ENCODE measurements at regions not wholly inside any gene's neighbourhood (a gene's known extent, or its start where the extent isn't known, plus 50 kb on each side); places are given as distances from the start of the nearest gene placed in this dataset.
"Not testable (repeated sequence)": the region's sequence is repeated elsewhere in the genome, so short reads cannot be mapped to it uniquely, and the experiment has no call there.

DNA sequence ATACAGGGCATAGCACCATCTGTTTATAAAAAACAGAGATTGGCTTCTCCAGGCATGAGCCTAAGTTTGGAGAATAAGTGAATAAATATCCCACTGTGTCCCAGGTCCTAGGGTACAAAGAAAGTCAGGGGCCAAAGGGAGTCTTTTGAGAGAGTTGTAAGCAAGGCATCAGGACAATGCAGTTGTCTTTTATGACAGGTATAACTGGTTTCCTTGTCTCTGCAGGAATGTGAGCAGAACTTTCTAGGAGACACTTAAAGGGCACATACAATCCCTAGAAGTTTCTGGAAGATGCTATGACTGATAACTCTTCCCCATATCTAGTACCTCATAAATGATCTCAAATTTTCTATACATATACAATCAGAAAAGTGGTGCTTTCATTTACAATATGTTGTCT, 245.6 kb upstream of the RGMB start:
- H3K9ac ChIP-seq (ENCODE audit: low read depth, low read length): no peak overlapping the region
- H3K27me3 ChIP-seq (ENCODE audit: insufficient read depth, low read length): no peaks in the 10 kb centered on the region
- H3K9me3 ChIP-seq (ENCODE audit: insufficient read depth, low read depth, low read length): no peaks in the 10 kb centered on the region
- no peak overlapping the region for H3K4me3 ChIP-seq (ENCODE audit: low read length)
- no peak overlapping the region for H3K27ac ChIP-seq (ENCODE audit: low read length)
- H3K4me1 ChIP-seq (ENCODE audit: insufficient read depth, low read length): no peaks in the 10 kb centered on the region
- H3K36me3 ChIP-seq (ENCODE audit: insufficient read depth, low read depth, low read length): no peaks in the 10 kb centered on the region

DNA sequence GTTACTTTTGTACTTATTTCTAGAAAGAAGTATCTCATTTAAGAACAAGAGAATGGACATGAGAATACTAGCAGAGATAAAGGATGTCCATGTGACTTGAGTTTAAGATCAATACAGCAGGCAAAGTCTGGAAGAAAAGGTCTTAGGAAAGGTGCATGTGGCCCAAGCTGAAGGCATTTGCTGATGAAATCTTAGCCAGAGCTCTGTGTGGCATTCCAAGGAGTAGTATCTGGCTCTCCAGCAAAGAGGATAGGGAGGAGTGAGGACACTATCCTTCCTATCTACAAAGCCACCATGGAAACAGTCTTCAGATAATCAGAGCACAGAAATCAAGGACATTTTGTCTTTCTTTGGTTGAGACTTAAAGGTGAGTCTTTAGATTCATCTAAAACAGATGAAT, 244.1 kb upstream of the RGMB start:
- no peaks in the 10 kb centered on the region for H3K27me3 ChIP-seq (ENCODE audit: insufficient read depth, low read length)
- no peaks in the 10 kb centered on the region for H3K9me3 ChIP-seq (ENCODE audit: insufficient read depth, low read depth, low read length)
- no peak overlapping the region for H3K4me3 ChIP-seq (ENCODE audit: low read length)
- no peak overlapping the region for H3K9ac ChIP-seq (ENCODE audit: low read depth, low read length)
- no peaks in the 10 kb centered on the region for H3K36me3 ChIP-seq (ENCODE audit: insufficient read depth, low read depth, low read length)
- H3K27ac ChIP-seq (ENCODE audit: low read length): no peak overlapping the region
- no peaks in the 10 kb centered on the region for H3K4me1 ChIP-seq (ENCODE audit: insufficient read depth, low read length)

GRCh38 chr5:98530224-98530623, 243.2 kb upstream of the RGMB start:
- Histone ChIP-seq H3K4me1 (ENCODE audit: insufficient read depth, low read length) (no peaks in the 10 kb centered on the region), H3K9ac (ENCODE audit: low read depth, low read length) (no peak overlapping the region)

GRCh38 chr5:98535901-98536300, 237.6 kb upstream of the RGMB start:
- Histone ChIP-seq H3K27me3 (ENCODE audit: insufficient read depth, low read length) (no peaks in the 10 kb centered on the region), H3K27ac (ENCODE audit: low read length) (no peak overlapping the region), H3K4me1 (ENCODE audit: insufficient read depth, low read length) (peaks cover 2% of the 10 kb centered on the region; the same call in 1 of the 2 replicates), H3K4me3 (ENCODE audit: low read length) (no peak overlapping the region), H3K9me3 (ENCODE audit: insufficient read depth, low read depth, low read length) (no peaks in the 10 kb centered on the region), H3K9ac (ENCODE audit: low read depth, low read length) (no peak overlapping the region), H3K36me3 (ENCODE audit: insufficient read depth, low read depth, low read length) (no peaks in the 10 kb centered on the region)

More at GRCh38 chr5:98530224-98530623, 243.2 kb upstream of the RGMB start:
- Histone ChIP-seq H3K27me3 (ENCODE audit: insufficient read depth, low read length) (no peaks in the 10 kb centered on the region), H3K4me3 (ENCODE audit: low read length) (no peak overlapping the region), H3K9me3 (ENCODE audit: insufficient read depth, low read depth, low read length) (no peaks in the 10 kb centered on the region), H3K36me3 (ENCODE audit: insufficient read depth, low read depth, low read length) (no peaks in the 10 kb centered on the region), H3K27ac (ENCODE audit: low read length) (no peak overlapping the region)

DNA sequence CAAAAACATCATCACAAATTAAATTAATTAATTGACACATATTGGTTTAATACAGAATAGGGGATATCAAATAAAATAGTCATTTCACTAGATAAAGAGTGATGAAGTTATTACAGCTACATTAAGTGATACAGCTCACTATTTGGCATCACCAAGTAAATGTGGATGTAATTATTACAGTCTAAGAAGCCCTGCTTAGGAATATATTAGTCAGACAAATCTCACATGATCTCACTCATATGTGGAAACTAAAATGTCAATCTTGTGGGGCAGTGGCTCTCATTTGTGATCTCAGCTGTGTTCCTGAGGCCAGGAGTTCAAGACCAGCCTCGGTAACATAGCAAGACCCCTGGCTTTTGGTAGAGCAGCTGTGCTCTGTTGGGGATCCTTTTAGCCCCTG, 233.4 kb upstream of the RGMB start:
- no peak overlapping the region for H3K27ac ChIP-seq (ENCODE audit: low read length)
- H3K36me3 ChIP-seq (ENCODE audit: insufficient read depth, low read depth, low read length): no peaks in the 10 kb centered on the region
- no peaks in the 10 kb centered on the region for H3K27me3 ChIP-seq (ENCODE audit: insufficient read depth, low read length)
- no peak overlapping the region for H3K9ac ChIP-seq (ENCODE audit: low read depth, low read length)
- no peak overlapping the region for H3K4me3 ChIP-seq (ENCODE audit: low read length)
- H3K4me1 ChIP-seq (ENCODE audit: insufficient read depth, low read length): peaks cover 2% of the 10 kb centered on the region; the same call in 1 of the 2 replicates
- H3K9me3 ChIP-seq (ENCODE audit: insufficient read depth, low read depth, low read length): peaks cover 14% of the 10 kb centered on the region; the same call in 1 of the 2 replicates

DNA sequence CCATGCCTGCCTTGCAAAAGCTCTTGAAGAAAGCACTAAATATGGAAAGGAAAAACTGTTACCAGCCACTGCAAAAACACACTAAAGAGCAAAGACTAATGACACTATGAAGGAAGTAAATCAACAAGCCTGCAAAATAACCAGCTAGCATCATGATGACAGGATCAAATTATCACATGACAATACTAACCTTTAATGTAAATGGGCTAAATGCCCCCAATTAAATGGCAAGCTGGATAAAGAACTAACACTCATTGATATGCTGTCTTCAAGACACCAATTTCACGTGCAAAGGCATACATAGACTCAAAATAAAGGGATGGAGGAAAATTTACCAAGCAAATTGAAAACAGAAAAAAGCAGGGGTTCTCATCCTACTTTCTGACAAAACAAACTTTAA, 231.8 kb upstream of the RGMB start:
- H3K27ac ChIP-seq (ENCODE audit: low read length): no peak overlapping the region
- no peaks in the 10 kb centered on the region for H3K27me3 ChIP-seq (ENCODE audit: insufficient read depth, low read length)
- no peak overlapping the region for H3K4me3 ChIP-seq (ENCODE audit: low read length)
- no peaks in the 10 kb centered on the region; the same call in 1 of the 2 replicates for H3K4me1 ChIP-seq (ENCODE audit: insufficient read depth, low read length)
- peaks cover 14% of the 10 kb centered on the region; the same call in 1 of the 2 replicates for H3K9me3 ChIP-seq (ENCODE audit: insufficient read depth, low read depth, low read length)
- H3K36me3 ChIP-seq (ENCODE audit: insufficient read depth, low read depth, low read length): no peaks in the 10 kb centered on the region
- no peak overlapping the region for H3K9ac ChIP-seq (ENCODE audit: low read depth, low read length)

GRCh38 chr5:98543490-98543889, 230.0 kb upstream of the RGMB start:
- Histone ChIP-seq H3K9me3 (ENCODE audit: insufficient read depth, low read depth, low read length) (peaks cover 14% of the 10 kb centered on the region; the same call in 1 of the 2 replicates), H3K9ac (ENCODE audit: low read depth, low read length) (no peak overlapping the region), H3K4me3 (ENCODE audit: low read length) (no peak overlapping the region), H3K27ac (ENCODE audit: low read length) (no peak overlapping the region), H3K36me3 (ENCODE audit: insufficient read depth, low read depth, low read length) (no peaks in the 10 kb centered on the region), H3K27me3 (ENCODE audit: insufficient read depth, low read length) (no peaks in the 10 kb centered on the region), H3K4me1 (ENCODE audit: insufficient read depth, low read length) (no peaks in the 10 kb centered on the region)

- H3K9ac ChIP-seq (ENCODE audit: low read depth, low read length); H3K9me3 ChIP-seq (ENCODE audit: insufficient read depth, low read depth, low read length); H3K27me3 ChIP-seq (ENCODE audit: insufficient read depth, low read length); H3K36me3 ChIP-seq (ENCODE audit: insufficient read depth, low read depth, low read length); H3K4me1 ChIP-seq (ENCODE audit: insufficient read depth, low read length); H3K4me3 ChIP-seq (ENCODE audit: low read length); H3K27ac ChIP-seq (ENCODE audit: low read length): not testable (repeated sequence)
Measured at GRCh38 chr5:98546924-98547323, 226.5 kb upstream of the RGMB start.

GRCh38 chr5:98556712-98557111, 216.8 kb upstream of the RGMB start:
- no peaks in the 10 kb centered on the region for H3K27me3 ChIP-seq (ENCODE audit: insufficient read depth, low read length)
- H3K4me1 ChIP-seq (ENCODE audit: insufficient read depth, low read length): no peaks in the 10 kb centered on the region
- H3K36me3 ChIP-seq (ENCODE audit: insufficient read depth, low read depth, low read length): no peaks in the 10 kb centered on the region
- H3K9ac ChIP-seq (ENCODE audit: low read depth, low read length): no peak overlapping the region
- H3K27ac ChIP-seq (ENCODE audit: low read length): no peak overlapping the region
- H3K4me3 ChIP-seq (ENCODE audit: low read length): no peak overlapping the region
- H3K9me3 ChIP-seq (ENCODE audit: insufficient read depth, low read depth, low read length): no peaks in the 10 kb centered on the region

DNA sequence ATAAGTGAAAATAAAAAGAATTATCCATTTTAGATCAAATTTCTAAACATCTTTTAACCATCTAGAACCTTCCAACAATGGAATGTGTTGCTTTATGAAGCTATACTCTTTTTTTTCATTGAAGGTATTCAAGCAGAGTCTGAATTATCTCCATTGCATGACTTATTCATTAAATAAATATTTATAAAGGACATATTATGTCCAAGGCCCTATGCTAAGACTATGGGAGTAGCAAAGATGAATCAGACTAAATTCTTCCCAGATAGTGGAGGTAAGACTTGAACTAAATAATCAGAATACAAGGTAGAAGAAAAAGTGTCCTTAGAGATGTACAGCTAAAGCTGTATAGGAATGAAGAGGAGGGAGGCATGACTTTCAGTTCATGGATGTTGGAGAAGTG, 215.5 kb upstream of the RGMB start:
- Histone ChIP-seq H3K4me3 (ENCODE audit: low read length) (no peak overlapping the region), H3K9ac (ENCODE audit: low read depth, low read length) (no peak overlapping the region), H3K27me3 (ENCODE audit: insufficient read depth, low read length) (no peaks in the 10 kb centered on the region), H3K36me3 (ENCODE audit: insufficient read depth, low read depth, low read length) (no peaks in the 10 kb centered on the region), H3K27ac (ENCODE audit: low read length) (no peak overlapping the region), H3K9me3 (ENCODE audit: insufficient read depth, low read depth, low read length) (no peaks in the 10 kb centered on the region), H3K4me1 (ENCODE audit: insufficient read depth, low read length) (peaks cover 5% of the 10 kb centered on the region; the same call in 1 of the 2 replicates)

- no peak overlapping the region for H3K9ac ChIP-seq (ENCODE audit: low read depth, low read length)
- H3K9me3 ChIP-seq (ENCODE audit: insufficient read depth, low read depth, low read length): no peaks in the 10 kb centered on the region
- H3K4me3 ChIP-seq (ENCODE audit: low read length): no peak overlapping the region
- H3K27ac ChIP-seq (ENCODE audit: low read length): no peak overlapping the region
- no peaks in the 10 kb centered on the region for H3K36me3 ChIP-seq (ENCODE audit: insufficient read depth, low read depth, low read length)
- H3K27me3 ChIP-seq (ENCODE audit: insufficient read depth, low read length): no peaks in the 10 kb centered on the region
- peaks cover 7% of the 10 kb centered on the region; the same call in 1 of the 2 replicates for H3K4me1 ChIP-seq (ENCODE audit: insufficient read depth, low read length)
Measured at GRCh38 chr5:98563885-98564653, 209.4 kb upstream of the RGMB start.

- H3K4me1 ChIP-seq (ENCODE audit: insufficient read depth, low read length): peaks cover 7% of the 10 kb centered on the region; the same call in 1 of the 2 replicates
- no peak overlapping the region for H3K27ac ChIP-seq (ENCODE audit: low read length)
Measured at GRCh38 chr5:98564836-98565235, 208.6 kb upstream of the RGMB start.

More at GRCh38 chr5:98564836-98565235, 208.6 kb upstream of the RGMB start:
- H3K9ac ChIP-seq (ENCODE audit: low read depth, low read length): no peak overlapping the region
- no peak overlapping the region for H3K4me3 ChIP-seq (ENCODE audit: low read length)
- H3K27me3 ChIP-seq (ENCODE audit: insufficient read depth, low read length): no peaks in the 10 kb centered on the region
- no peaks in the 10 kb centered on the region for H3K36me3 ChIP-seq (ENCODE audit: insufficient read depth, low read depth, low read length)
- H3K9me3 ChIP-seq (ENCODE audit: insufficient read depth, low read depth, low read length): no peaks in the 10 kb centered on the region
